ENCODE measurements at regions not wholly inside any gene's neighbourhood (a gene's known extent, or its start where the extent isn't known, plus 50 kb on each side); places are given as distances from the start of the nearest gene placed in this dataset.
"Not testable (repeated sequence)": the region's sequence is repeated elsewhere in the genome, so short reads cannot be mapped to it uniquely, and the experiment has no call there.

GRCh38 chr5:102554082-102554481 lies 55.3 kb upstream of the SLCO6A1 start:
- Mint-ChIP-seq H3K4me1 (no peaks in the 10 kb centered on the region), H3K36me3 (no peaks in the 10 kb centered on the region), H3K27ac (no peak overlapping the region), H3K4me3 (no peak overlapping the region), H3K27me3 (peaks cover 0 to 7% (median 3%) of the 10 kb centered on the region in 3 donors), H3K9me3 (peaks cover 0 to 20% (median 3%) of the 10 kb centered on the region in 7 donors)
- ATAC-seq (ENCODE audit: low read depth in 2 of 2) (no peak), DNase-seq (no peak)

GRCh38 chr5:102554728-102555127 lies 55.9 kb upstream of the SLCO6A1 start:
- Mint-ChIP-seq H3K4me3 (no peak overlapping the region), H3K27me3 (peaks cover 0 to 7% (median 3%) of the 10 kb centered on the region in 3 donors), H3K9me3 (peaks cover 0 to 13% (median 3%) of the 10 kb centered on the region in 7 donors), H3K4me1 (no peaks in the 10 kb centered on the region), H3K36me3 (no peaks in the 10 kb centered on the region), H3K27ac (no peak overlapping the region)
- no peak for DNase-seq
- peak in 1 of 2 donors; percentile 48 for ATAC-seq (ENCODE audit: low read depth in 2 of 2)

- Mint-ChIP-seq H3K4me1 (no peaks in the 10 kb centered on the region), H3K27me3 (peaks cover 0 to 6% (median 3%) of the 10 kb centered on the region in 3 donors), H3K27ac (no peak overlapping the region), H3K36me3 (no peaks in the 10 kb centered on the region), H3K9me3 (peaks cover 0 to 9% (median 2%) of the 10 kb centered on the region in 7 donors), H3K4me3 (no peak overlapping the region)
- no peak for ATAC-seq (ENCODE audit: low read depth in 2 of 2)
- no peak for DNase-seq
Observed at GRCh38 chr5:102561894-102562760, 63.3 kb upstream of the SLCO6A1 start.

- Mint-ChIP-seq H3K9me3 (peaks cover 0 to 5% (median 0%) of the 10 kb centered on the region in 7 donors), H3K4me1 (no peaks in the 10 kb centered on the region), H3K4me3 (no peak overlapping the region), H3K27me3 (peaks cover 0 to 8% (median 5%) of the 10 kb centered on the region in 3 donors), H3K27ac (no peak overlapping the region), H3K36me3 (no peaks in the 10 kb centered on the region)
- DNase-seq, result no peak
- no peak for ATAC-seq (ENCODE audit: low read depth in 2 of 2)
Observed at GRCh38 chr5:102570747-102571146, 71.9 kb upstream of the SLCO6A1 start.

- ATAC-seq (ENCODE audit: low read depth in 2 of 2) (no peak), DNase-seq (no peak)
- H3K27me3 Mint-ChIP-seq, result no peaks in the 10 kb centered on the region
- H3K27ac Mint-ChIP-seq, result no peak overlapping the region
- no peaks in the 10 kb centered on the region for H3K36me3 Mint-ChIP-seq
- no peak overlapping the region for H3K4me3 Mint-ChIP-seq
- no peaks in the 10 kb centered on the region for H3K4me1 Mint-ChIP-seq
- no peaks in the 10 kb centered on the region for H3K9me3 Mint-ChIP-seq
Observed at GRCh38 chr5:102578362-102578761, 79.6 kb upstream of the SLCO6A1 start.

- no peak for DNase-seq
- Mint-ChIP-seq H3K27me3 (no peaks in the 10 kb centered on the region), H3K4me1 (no peaks in the 10 kb centered on the region), H3K27ac (no peak overlapping the region), H3K9me3 (no peaks in the 10 kb centered on the region), H3K4me3 (no peak overlapping the region), H3K36me3 (no peaks in the 10 kb centered on the region)
- ATAC-seq (ENCODE audit: low read depth in 2 of 2), result no peak
Observed at GRCh38 chr5:102579379-102579778, 80.6 kb upstream of the SLCO6A1 start.

- ATAC-seq (ENCODE audit: low read depth in 2 of 2), result no peak
- Mint-ChIP-seq H3K4me3 (no peak overlapping the region), H3K9me3 (no peaks in the 10 kb centered on the region), H3K27me3 (no peaks in the 10 kb centered on the region), H3K27ac (no peak overlapping the region), H3K36me3 (no peaks in the 10 kb centered on the region), H3K4me1 (no peaks in the 10 kb centered on the region)
- no peak for DNase-seq
Observed at GRCh38 chr5:102581011-102581410, 82.2 kb upstream of the SLCO6A1 start.

- Mint-ChIP-seq H3K27me3 (no peaks in the 10 kb centered on the region), H3K4me3 (no peak overlapping the region), H3K4me1 (no peaks in the 10 kb centered on the region), H3K36me3 (no peaks in the 10 kb centered on the region), H3K27ac (no peak overlapping the region), H3K9me3 (no peaks in the 10 kb centered on the region)
- no peak for ATAC-seq (ENCODE audit: low read depth in 2 of 2)
- no peak for DNase-seq
Observed at GRCh38 chr5:102582696-102583095, 83.9 kb upstream of the SLCO6A1 start.

- no peaks in the 10 kb centered on the region for H3K27me3 Mint-ChIP-seq
- no peak overlapping the region for H3K4me3 Mint-ChIP-seq
- DNase-seq (peak; percentile 11), ATAC-seq (ENCODE audit: low read depth in 2 of 2) (no peak)
- H3K36me3 Mint-ChIP-seq, result no peaks in the 10 kb centered on the region
- H3K4me1 Mint-ChIP-seq, result no peaks in the 10 kb centered on the region
- peak overlapping the region in 2 of 6 donors; percentile 1 to 13 for H3K27ac Mint-ChIP-seq
- no peaks in the 10 kb centered on the region for H3K9me3 Mint-ChIP-seq
Observed at GRCh38 chr5:102583276-102584124, 84.7 kb upstream of the SLCO6A1 start.

GRCh38 chr5:102589661-102590060 lies 90.9 kb upstream of the SLCO6A1 start:
- no peak overlapping the region for H3K4me3 Mint-ChIP-seq
- H3K27me3 Mint-ChIP-seq, result no peaks in the 10 kb centered on the region

GRCh38 chr5:102590467-102590866 lies 91.7 kb upstream of the SLCO6A1 start:
- DNase-seq (no peak), ATAC-seq (ENCODE audit: low read depth in 2 of 2) (no peak)
- H3K9me3 Mint-ChIP-seq, result peaks cover 0 to 5% (median 3%) of the 10 kb centered on the region in 7 donors
- no peaks in the 10 kb centered on the region for H3K27me3 Mint-ChIP-seq
- no peaks in the 10 kb centered on the region for H3K4me1 Mint-ChIP-seq
- H3K4me3 Mint-ChIP-seq, result no peak overlapping the region
- no peak overlapping the region for H3K27ac Mint-ChIP-seq
- no peaks in the 10 kb centered on the region for H3K36me3 Mint-ChIP-seq

More at GRCh38 chr5:102589661-102590060, 90.9 kb upstream of the SLCO6A1 start:
- ATAC-seq (ENCODE audit: low read depth in 2 of 2) (no peak), DNase-seq (no peak)
- Mint-ChIP-seq H3K27ac (no peak overlapping the region), H3K9me3 (peaks cover 0 to 5% (median 3%) of the 10 kb centered on the region in 7 donors), H3K36me3 (no peaks in the 10 kb centered on the region), H3K4me1 (no peaks in the 10 kb centered on the region)

- Mint-ChIP-seq H3K27ac (no peak overlapping the region), H3K4me3 (no peak overlapping the region), H3K27me3 (no peaks in the 10 kb centered on the region), H3K36me3 (no peaks in the 10 kb centered on the region), H3K9me3 (peaks cover 0 to 5% (median 3%) of the 10 kb centered on the region in 7 donors), H3K4me1 (peaks cover 0 to 6% (median 0%) of the 10 kb centered on the region in 3 donors)
- DNase-seq (no peak), ATAC-seq (ENCODE audit: low read depth in 2 of 2) (no peak)
Observed at GRCh38 chr5:102591650-102592049, 92.8 kb upstream of the SLCO6A1 start.

GRCh38 chr5:102592586-102592985 lies 93.8 kb upstream of the SLCO6A1 start:
- DNase-seq; H3K4me3 Mint-ChIP-seq; ATAC-seq (ENCODE audit: low read depth in 2 of 2); H3K27me3 Mint-ChIP-seq; H3K27ac Mint-ChIP-seq; H3K4me1 Mint-ChIP-seq; H3K36me3 Mint-ChIP-seq; H3K9me3 Mint-ChIP-seq: not testable (repeated sequence)

- Mint-ChIP-seq H3K9me3 (peaks cover 0 to 5% (median 3%) of the 10 kb centered on the region in 7 donors), H3K27ac (no peak overlapping the region), H3K4me3 (no peak overlapping the region), H3K27me3 (no peaks in the 10 kb centered on the region), H3K4me1 (peaks cover 0 to 6% (median 0%) of the 10 kb centered on the region in 3 donors), H3K36me3 (no peaks in the 10 kb centered on the region)
- no peak for ATAC-seq (ENCODE audit: low read depth in 2 of 2)
- DNase-seq, result no peak
Observed at GRCh38 chr5:102594192-102594591, 95.4 kb upstream of the SLCO6A1 start.

All from naive B cell (primary cell).